ENCODE measurements at regions not wholly inside any gene's neighbourhood (a gene's known extent, or its start where the extent isn't known, plus 50 kb on each side); places are given as distances from the start of the nearest gene placed in this dataset.

DNA sequence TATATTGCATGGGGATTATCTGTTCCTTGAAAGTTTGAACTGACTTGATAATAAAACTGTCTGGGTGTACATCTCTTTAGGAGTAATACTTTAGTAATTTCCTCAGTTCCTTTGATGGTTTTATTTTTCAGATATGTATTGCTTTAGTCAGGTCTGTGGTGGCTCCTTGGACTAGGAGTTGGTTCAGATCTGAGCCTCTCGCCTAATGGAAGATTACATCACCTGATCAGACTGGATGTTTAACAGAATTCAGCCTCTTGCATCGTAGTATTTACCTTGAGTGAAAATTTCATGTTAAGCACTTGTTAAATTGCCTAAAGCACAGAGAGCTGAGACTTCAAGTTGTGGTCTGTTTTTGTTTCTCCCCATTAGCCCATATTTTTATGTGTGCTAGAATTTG, 267.3 kb downstream of the MAP2K4 start:
- DNase-seq: no peak

DNA sequence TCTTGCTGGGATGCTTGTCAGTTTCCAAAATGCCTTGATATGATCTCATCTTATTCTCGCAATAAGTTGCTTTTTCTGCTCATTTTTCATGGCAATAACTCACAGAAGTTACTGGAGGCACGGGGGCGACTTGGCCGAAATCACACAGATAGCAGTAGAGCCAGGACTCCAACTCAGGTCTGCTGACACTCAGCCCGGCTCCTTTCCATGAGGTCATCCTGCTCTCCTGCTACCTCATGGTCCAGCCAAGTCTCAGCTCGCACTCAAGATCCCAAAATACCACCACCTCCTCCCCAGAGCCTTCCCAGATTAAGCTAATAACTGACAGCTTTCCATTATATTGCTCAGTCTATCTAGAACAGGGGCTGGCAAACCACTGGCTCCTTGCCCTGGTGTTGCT, 269.5 kb downstream of the MAP2K4 start:
- DNase-seq: no peak

DNA sequence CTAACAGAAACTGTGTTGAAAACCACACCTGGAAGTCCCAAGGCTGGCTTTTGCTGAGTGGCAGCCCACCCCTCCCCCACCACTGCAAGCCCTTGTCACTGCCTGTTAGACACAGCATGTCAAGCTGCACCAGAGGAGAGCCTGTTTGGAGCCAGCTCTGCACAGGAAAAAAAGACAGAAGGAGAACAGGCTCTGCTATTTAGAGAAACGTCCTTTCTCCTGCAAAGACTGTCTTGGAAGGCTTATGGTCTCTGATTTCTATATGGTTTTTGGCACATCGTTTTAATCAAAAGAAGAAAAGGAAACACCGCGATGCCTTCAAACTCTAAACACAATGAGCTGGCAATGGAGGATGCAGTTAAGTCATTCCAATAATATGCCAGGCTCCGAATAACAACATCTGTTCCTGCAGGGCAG, 275.5 kb downstream of the MAP2K4 start:
- DNase-seq: peak in 12 of 58 donors; percentile 1 to 59 (median 8)

DNA sequence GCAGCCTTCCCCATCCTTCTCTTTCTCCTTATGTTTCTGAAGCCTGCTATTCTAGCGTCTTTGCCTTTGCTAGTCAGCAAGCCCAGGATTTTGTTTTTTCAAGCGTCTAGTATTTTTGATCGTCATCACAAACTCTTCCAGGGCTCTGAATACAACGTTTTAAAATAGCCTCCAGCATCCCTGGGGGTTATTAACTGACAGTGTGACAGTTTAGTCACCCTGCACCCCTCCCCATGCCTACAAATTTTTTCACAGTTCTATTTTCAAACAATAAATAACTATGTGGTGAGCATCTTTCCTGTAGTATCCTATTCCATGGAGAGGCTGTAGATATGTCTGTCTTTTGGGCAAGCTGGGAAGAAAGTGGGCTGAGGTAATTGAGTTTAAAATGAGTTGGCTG, 280.9 kb downstream of the MAP2K4 start:
- no peak for DNase-seq

DNA sequence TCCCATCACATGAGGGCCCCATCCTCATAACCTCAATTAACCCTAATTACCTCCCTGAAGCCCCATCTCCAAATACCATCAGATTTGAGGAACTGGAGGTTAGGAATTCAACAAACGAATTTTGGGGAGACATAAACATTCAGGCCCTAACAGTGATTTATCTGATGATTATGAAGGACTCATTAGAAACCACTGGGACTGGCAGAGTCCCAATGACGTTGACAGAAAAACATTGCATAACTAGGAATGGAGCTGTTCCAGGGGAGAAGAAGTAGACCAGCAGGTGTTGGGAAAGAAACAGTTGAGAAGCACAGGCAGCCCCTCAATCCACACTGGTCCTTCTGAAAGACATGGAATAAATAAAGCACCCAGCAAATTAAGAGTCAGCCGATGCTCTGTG, 282.0 kb downstream of the MAP2K4 start:
- DNase-seq: no peak

DNA sequence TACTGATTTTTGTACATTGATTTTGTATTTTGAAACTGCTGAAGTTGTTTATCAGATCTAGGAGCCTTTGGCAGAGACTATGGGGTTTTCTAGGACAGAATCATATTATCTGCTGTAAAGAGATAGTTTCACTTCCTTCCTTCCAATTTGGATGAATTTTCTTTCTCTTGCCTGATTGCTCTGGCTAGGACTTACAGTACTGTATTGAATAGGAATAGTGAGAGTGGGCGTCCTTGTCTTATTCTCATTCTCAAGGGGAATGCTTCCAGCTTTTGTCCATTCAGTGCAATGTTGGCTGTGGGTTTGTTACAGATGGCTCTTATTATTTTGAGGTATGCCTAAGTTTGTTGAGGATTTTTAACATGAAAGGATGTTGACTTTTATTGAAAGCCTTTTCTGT, 290.1 kb downstream of the MAP2K4 start:
- peak in 2 of 58 donors; percentile 1 to 13 for DNase-seq

DNA sequence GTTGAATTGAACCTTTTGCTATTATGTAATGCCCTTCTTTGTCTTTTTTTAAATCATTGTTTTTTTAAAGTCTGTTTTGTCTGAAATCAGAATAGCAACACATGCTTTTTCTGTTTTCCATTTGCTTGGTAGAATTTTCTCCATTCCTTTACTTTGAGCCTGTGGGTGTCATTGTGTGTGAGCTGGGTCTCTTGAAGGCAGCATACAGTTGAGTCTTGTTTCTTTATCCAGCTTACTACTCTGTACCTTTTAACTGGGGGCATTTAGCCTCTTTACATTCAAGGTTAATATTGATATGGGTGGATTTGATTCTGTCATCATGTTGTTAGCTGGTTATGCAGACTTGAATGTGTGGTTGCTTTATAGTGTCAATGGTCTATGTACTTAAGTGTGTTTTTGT, 292.0 kb downstream of the MAP2K4 start:
- DNase-seq: no peak

DNA sequence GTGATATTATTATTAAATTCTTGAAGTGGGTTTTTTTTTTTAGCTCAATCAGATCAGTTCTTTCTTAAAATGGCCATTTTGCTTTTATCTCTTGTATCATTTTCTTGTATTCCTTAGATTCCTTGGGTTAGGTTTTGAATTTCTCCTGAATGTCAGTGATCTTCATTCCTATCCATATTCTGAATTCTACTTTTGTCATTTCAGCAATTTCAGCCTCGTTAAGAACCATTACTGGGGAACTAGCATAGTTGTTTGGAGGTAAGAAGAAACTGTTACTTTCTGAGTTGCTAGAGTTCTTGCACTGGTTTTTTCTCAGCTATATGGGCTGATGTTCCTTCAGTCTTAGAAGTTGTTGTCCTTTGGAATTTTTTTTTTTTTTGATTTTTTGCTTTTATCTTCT, 293.1 kb downstream of the MAP2K4 start:
- DNase-seq: no peak

DNA sequence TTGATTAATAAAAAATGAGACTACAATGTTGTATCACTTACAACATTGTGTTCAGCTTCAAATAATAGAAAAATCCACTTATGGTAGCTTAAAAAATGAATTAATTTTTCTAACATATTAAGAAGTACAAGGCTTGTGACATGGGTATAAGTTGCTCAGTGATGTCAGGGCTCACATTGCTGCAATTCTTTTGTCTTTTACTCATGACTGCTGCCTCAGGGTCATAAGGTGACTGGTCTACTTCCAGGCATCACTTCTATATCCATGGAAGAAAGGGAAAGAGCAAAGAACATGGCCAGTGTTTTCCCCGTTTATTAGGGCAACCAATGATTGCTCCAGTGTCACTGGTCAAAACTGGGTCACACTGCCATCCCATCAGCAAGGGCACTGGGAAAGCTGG, 295.3 kb downstream of the MAP2K4 start:
- DNase-seq: no peak

DNA sequence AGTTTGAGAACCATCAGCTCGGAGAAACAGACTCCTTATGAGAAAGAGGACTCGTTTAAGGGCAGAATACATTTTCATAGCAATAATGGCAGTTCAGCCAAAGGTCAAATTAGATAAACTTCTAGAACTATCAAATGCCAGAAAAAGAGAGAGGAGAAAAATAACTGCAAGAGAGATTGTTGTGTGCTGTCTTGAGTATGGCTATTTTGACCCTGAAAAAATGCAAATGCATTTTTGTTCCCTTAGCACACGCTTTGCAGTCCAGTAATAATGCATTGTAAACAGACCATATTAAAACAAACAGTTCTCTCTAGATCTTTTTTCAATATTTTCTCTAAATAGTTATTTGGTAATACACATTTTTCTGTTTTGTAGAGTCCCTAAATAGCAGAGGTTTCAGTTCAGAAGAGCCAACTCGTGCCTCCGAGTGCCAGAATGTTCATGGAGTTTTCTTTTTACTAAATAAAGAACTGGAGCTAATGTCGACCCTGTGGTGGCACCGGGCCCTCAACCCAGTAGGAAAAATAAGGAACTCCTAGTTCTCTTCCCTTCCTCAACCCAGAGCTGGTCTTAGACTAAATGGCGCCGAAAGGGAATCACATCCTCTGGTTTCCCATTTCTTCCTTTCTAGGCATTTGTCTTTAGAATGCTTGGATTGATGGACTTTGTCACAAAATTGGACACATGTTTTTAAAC, 298.0 kb downstream of the MAP2K4 start:
- DNase-seq: no peak

DNA sequence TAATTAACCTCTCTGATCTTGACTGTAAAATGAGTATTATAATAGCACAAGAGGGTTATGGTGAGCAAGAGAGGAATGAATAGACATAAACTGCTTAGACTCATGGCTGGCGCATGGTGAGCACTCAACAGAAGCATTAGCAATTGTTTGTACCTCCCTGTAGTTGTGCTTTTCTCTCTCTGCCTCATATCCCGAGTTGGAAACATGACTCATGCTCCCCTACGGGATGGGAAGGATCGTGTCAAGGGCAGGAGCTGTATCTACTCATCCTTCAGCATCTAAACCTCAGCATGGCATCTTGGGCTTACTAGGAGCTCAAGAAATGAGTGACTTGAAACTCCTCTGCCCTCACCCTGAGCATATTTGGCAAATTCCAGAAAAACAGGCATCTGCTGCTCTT, 299.6 kb downstream of the MAP2K4 start:
- DNase-seq: no peak

DNA sequence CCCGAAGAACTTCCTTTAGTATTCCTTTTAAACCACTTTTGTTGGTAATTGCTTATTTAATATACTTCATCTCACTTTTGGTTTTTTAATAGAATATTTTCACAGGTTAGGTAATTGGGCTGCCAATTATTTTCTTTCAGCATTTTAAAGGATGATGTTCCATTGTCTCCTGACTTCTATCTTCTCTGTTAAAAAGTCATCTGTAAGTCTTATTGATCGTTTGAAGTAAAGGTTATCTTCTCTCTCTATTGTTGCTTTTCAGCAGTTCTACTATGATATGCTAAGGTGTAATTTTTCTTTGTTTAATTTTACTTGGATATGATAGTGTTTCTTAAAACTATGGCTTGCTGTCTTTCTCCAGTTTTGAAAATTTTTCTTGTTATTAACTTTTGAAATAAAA, 307.5 kb downstream of the MAP2K4 start:
- DNase-seq: no peak

DNA sequence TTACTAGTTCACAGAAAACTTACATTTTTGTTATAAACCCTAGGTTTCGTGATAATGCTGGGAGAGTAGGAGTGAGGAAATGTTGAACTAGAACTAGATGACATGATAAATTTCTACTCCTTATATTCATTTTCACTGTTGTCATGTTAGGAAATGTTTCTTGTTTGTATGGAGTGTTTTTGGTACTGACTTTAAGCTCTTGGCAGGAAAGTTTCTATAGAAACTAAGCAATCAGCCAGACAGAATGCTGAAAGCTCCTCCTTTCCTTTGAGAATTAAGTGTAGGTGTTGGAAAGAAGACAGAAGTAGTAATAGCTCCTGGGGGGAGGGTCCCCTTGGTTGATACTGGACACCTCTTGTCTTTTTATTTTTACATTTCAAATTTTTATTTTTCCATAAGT, 309.8 kb downstream of the MAP2K4 start:
- no peak for DNase-seq

DNA sequence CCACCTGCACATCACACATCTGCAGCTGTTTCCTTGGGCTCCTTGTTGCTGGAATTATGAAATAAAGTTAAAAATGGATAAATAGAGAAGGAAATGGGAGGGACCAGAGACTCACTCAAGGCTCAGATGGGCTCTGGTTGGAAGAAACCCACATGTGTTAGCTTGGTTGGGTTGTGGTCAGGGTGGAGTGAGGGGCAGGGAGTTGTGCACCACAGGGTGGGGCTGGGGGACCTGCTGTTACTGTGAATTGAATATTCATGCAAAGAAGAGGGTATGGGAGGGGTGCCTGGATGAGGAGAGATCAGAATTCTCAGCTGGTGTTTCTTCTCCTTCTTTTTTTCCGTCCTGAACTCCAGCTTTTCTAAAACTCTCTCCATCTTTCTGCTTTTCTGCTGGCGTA, 320.7 kb downstream of the MAP2K4 start:
- no peak for DNase-seq

DNA sequence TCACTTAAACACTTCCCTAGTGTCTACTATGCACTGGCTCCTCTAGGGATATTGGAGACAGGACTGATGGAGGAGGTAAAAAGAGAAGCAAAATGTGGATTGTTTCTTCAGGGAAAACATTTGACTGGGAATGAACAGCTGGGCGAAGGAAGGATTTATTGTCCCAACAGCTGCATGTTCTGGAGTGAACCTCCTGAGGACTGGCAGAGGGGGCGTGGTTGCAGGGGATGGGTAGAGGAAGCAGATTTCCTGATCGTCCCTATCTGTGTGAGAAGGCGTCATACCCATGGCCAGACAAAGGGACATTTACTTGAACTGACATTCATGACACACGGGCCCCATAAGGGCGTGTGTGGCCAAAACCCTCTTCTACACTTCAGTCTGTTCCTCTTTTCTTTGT, 321.5 kb downstream of the MAP2K4 start:
- DNase-seq: no peak

DNA sequence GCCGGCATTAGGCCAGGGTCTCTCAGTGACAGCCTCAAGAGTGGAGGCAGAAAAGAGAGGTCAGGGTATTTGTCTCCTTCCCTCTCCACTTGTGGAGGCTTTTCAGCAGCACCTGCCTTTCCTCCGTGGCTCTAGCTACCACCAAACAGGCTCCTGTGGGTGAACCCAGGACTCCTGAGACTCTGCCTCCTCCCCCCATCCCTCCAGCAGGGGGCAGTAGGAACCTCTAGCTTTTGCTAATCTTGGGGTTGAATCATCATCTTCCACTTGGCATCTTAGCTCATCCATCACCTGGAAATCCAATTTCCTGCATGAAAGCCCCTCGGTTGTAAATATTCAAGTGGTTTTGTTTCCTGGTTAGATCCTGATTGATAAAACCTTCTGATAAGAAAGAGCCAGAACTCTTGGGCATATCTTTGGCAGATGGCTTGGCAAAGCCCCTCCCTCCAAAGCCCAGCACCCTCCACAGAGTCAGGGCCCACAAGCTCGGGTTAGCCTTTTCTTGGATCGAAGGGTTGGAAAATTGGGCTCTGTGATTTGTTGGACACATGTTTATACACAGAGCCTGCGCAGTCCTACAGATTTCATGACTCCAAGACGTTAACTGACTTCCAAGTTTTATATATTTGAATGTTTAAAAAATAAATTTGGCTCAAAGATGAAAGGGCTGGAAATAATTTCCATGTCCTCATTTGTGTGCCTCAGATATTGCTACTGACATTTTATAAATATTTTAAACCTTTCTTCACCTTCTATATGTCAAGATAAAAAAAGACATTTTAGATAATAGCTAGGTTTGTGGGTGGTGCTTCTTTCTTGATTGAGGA, 322.1 kb downstream of the MAP2K4 start:
- DNase-seq: no peak

DNA sequence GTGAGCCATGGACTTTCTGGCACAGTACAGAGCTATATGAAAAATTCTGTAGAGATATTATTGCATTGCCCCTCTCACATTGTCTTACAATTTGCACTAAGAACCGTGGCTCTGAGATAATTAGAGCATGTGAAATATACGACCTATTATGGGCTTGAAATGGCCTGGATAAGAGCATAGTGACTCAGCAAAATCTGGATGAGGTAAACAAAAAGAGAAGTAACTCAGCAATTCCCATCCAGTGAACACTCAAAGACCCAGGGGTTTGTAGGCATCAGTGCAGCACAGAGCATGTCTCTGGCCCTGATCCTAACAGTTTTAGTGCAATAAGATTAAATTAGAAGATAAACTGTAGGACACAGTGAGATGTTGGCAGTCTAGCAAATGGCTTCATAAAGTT, 317.2 kb upstream of the MYOCD start:
- no peak for DNase-seq

DNA sequence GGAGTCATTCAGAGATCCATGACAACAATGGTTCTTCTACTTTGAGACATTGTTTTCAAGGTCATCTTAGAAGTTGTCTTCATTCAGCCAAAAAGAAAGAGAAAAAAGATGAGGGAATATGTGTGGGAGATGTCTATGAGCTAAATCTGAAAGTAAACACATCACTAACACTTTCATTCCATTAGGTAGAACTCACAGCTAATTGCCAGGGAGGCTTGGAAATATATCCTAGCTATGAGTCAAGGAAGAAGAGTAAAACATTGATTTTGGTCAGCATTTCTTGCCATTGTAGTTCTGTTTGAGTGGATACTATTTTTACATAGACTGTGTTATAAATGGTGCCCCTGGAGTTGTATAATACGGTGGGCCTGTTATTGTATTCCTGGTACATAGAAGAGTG, 316.4 kb upstream of the MYOCD start:
- DNase-seq: no peak

DNA sequence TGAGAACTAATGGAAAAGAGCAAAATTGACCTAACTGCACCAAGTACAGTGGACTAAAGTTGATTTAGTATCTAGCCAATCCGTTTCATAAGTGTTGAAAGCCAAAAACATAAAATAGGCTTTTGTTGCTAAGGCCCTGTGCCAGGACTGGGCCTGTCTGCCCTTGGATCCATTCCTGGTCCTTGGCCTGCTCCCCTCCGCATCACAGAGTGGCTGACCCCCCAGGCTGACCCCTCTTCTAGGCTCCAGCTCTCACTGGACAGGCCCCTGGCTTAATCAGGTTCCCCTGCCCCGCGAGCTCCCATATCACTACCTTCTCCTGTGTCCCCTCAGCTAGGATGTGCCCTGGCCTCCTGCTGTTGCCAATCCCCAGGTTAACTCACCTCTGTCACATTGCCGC, 313.6 kb upstream of the MYOCD start:
- DNase-seq: no peak

DNA sequence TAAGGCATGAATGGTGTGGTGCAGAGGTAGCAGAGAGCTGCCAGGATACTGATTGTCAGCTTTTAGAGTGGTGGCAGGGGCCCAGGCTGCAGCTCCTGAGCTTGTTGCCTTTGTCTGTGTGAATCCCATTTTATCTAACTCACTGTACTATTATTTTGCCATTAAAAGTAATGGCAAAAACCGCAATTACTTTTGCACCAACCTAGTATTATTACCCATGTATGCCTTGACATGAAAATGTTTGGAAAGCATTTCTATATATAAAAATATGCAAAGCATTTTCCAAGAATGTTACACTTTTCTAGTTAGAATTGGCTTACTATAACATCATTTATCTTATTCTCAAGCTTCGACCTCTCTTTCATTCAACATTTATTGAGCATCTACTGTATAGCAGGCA, 308.1 kb upstream of the MYOCD start:
- no peak for DNase-seq

DNA sequence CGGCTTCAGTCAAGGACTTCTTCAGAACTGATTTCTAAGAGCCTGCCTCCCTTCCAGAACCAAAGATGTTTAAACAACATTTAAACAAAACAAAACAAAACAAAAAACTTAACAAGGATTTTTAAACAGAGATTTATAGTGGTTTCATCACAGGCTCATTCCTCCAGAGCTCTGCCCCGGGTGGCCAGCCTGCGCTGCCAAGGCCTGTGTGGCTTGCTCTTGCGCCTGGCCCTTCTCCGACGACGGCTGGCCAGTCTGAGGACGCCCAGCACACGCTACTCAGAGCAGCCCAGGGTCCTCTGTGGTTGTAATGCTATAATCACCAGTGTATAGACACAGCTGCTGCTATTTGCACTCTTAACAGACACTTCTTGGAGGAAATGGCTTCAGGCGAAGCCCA, 307.2 kb upstream of the MYOCD start:
- DNase-seq: no peak

DNA sequence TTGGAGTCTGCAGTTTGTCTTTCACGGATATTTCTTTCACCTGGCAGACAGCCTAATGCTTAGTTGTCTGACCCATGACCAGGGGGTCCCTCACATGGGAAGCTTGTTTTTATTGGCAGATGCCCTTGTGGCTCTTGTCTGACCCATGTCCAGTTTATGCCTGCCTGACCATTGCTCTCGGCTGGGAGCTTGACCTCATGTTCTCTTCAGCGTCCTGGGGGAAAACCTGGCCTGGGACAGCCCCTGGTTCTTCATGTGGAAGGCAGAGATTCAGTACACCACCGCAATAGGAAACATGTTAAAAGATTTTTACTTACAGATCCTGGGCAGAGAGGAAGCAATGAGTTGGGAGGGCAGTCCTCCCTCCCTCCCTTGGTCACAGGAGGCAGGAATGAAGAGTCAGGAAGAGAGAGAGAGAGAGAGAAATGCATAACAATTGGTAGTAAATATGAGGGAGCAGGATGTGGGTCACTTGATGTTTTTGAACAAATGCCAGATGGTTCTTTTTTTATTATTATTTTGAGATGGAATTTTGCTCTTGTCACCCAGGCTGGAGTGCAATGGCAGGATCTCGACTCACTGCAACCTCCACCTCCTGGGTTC, 302.7 kb upstream of the MYOCD start:
- DNase-seq: no peak

DNA sequence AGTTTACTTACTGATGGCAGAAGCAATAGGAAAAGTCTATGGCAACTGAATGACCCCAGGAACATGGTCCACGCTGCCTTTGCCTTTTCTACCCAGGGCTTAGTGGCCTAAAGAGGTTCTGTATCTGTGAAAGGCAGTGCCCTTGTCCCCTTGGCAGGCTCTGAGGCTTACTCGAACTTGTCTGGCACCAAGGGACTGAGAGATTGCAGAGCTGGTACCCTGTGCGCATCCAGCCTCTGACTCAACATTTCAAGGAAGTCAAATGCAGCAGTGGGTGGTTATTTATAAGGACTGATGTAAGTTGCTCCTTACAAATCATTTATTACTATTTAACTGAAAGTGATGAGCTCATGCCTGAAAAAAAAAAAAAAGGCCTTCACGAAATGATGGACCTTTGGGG, 299.9 kb upstream of the MYOCD start:
- no peak for DNase-seq
